ENCODE measurements at regions not wholly inside any gene's neighbourhood (a gene's known extent, or its start where the extent isn't known, plus 50 kb on each side); places are given as distances from the start of the nearest gene placed in this dataset.

GRCh38 chr20:50394569-50394968 is 115.6 kb upstream of the PTPN1 start:
- TF ChIP-seq, protein P1, sequence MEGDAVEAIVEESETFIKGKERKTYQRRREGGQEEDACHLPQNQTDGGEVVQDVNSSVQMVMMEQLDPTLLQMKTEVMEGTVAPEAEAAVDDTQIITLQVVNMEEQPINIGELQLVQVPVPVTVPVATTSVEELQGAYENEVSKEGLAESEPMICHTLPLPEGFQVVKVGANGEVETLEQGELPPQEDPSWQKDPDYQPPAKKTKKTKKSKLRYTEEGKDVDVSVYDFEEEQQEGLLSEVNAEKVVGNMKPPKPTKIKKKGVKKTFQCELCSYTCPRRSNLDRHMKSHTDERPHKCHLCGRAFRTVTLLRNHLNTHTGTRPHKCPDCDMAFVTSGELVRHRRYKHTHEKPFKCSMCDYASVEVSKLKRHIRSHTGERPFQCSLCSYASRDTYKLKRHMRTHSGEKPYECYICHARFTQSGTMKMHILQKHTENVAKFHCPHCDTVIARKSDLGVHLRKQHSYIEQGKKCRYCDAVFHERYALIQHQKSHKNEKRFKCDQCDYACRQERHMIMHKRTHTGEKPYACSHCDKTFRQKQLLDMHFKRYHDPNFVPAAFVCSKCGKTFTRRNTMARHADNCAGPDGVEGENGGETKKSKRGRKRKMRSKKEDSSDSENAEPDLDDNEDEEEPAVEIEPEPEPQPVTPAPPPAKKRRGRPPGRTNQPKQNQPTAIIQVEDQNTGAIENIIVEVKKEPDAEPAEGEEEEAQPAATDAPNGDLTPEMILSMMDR (IDR thresholded peaks at IDR 0.05; ENCODE audit: extremely low read depth in 1 of 2, insufficient read depth in 1 of 2, low read depth in 1 of 2, low read length in 2 of 2), result no peak
- no peak for TF ChIP-seq JUN (IDR thresholded peaks at IDR 0.05; ENCODE audit: borderline replicate concordance, insufficient read depth, insufficient read length, low read depth)

Measured in endothelial cell of umbilical vein (primary cell).